Bronchial epithelial cell (primary cell): ENCODE measurements at regions not wholly inside any gene's neighbourhood (a gene's known extent, or its start where the extent isn't known, plus 50 kb on each side); places are given as distances from the start of the nearest gene placed in this dataset.

Source experiments
- DNase-seq: peaks from one replicate; pipeline ENCODE4 v3.0.0-alpha.2; 2010; ENCODE audit warnings: low read depth
- FAIRE-seq: peaks from 2 replicates; lab custom pipeline; 2011; peaks lifted over from hg19 to GRCh38; lab: Jason Lieb, UNC
- H3K27me3 ChIP-seq: 2 replicates; pipeline ENCODE4 v1.5.1; 2011; ENCODE audit warnings: low read length; ENCODE audit not compliant: control insufficient read depth, insufficient read depth
- H3K36me3 ChIP-seq: 2 replicates; pipeline ENCODE4 v1.5.1; 2011; ENCODE audit warnings: low read length; ENCODE audit not compliant: control insufficient read depth, insufficient read depth
- H3K4me3 ChIP-seq: 2 replicates; pipeline ENCODE4 v1.5.1; 2011; ENCODE audit warnings: mild to moderate bottlenecking, low read depth, low read length, control low read depth
- TF ChIP-seq, protein P1 (sequence below): IDR thresholded peaks from 2 replicates; pipeline ENCODE4 v1.5.1; 2011; ENCODE audit warnings: mild to moderate bottlenecking, moderate library complexity, low read length, control low read depth, inconsistent platforms; ENCODE audit not compliant: insufficient read depth, severe bottlenecking

DNA sequence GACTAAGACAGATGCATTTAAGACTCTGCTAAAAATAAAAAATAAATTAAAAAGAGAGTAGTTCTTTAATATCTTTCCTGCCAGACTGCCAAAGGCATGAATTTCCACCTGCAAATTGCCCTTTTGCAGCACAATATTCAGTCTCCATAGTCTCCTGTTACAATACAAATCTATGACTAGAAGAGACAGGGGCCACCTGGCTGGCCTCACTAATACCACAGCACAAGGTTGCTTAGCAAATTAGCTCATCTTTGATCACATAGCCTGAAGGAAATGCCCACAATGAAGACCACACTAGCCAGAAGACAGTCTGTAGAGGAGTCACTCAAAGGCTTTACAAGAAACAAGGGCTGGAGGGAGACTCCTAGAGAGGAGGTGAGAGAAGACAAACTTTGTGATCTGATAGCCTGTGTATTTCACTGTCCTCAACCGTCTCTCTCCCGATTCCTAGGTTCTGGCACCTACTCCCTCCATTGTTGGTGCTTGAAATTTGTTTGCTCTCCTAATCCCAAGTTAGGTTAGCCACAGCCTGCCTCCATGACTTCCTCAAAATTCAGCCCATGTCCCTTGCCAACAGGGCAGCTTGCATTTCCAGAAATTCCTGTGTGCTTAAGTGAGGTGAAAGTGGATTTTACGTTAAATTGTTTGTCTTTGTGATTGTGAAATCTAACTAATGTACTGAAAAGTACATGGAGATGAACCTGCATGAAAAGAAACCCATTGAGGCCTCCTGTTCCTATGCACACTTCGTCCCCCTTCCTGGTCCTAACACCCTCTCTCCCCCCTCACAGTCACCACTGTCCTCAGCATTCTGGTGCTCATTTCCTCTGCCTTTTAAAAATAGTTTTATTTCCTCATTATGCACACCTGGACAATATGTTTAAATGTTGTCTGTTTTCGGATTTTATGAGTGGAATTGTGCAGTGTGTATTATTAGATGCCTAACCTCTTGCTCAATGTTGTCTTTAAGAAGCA is 88.7 kb upstream of the PLXNC1 start:
- no peak for DNase-seq
- no peaks in the 10 kb centered on the region for H3K36me3 ChIP-seq
- H3K4me3 ChIP-seq, result no peak overlapping the region
- TF ChIP-seq, protein P1, sequence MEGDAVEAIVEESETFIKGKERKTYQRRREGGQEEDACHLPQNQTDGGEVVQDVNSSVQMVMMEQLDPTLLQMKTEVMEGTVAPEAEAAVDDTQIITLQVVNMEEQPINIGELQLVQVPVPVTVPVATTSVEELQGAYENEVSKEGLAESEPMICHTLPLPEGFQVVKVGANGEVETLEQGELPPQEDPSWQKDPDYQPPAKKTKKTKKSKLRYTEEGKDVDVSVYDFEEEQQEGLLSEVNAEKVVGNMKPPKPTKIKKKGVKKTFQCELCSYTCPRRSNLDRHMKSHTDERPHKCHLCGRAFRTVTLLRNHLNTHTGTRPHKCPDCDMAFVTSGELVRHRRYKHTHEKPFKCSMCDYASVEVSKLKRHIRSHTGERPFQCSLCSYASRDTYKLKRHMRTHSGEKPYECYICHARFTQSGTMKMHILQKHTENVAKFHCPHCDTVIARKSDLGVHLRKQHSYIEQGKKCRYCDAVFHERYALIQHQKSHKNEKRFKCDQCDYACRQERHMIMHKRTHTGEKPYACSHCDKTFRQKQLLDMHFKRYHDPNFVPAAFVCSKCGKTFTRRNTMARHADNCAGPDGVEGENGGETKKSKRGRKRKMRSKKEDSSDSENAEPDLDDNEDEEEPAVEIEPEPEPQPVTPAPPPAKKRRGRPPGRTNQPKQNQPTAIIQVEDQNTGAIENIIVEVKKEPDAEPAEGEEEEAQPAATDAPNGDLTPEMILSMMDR, result no peak
- peak; percentile 18 for FAIRE-seq
- peaks cover 2% of the 10 kb centered on the region for H3K27me3 ChIP-seq

DNA sequence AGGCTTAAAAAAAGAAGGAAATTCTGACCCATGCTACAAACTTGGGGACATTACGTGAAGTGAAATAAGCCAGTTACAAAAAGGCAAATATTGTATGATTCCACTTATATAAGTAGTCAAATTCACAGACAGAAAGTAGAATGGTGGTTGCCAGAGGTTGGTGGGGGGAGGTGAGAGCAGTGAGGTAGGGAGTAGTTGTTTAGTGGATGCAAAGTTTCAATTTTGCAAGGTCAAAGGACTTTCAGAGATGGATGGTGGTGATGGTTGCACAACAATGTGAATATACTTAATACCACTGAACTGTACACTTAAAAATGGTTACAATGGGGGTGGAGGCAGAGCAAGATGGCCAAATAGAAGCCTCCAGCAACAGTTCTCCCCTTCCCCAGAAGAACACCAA is 86.2 kb upstream of the PLXNC1 start:
- H3K4me3 ChIP-seq, result no peak overlapping the region
- H3K36me3 ChIP-seq, result no peaks in the 10 kb centered on the region
- no peak for FAIRE-seq

DNA sequence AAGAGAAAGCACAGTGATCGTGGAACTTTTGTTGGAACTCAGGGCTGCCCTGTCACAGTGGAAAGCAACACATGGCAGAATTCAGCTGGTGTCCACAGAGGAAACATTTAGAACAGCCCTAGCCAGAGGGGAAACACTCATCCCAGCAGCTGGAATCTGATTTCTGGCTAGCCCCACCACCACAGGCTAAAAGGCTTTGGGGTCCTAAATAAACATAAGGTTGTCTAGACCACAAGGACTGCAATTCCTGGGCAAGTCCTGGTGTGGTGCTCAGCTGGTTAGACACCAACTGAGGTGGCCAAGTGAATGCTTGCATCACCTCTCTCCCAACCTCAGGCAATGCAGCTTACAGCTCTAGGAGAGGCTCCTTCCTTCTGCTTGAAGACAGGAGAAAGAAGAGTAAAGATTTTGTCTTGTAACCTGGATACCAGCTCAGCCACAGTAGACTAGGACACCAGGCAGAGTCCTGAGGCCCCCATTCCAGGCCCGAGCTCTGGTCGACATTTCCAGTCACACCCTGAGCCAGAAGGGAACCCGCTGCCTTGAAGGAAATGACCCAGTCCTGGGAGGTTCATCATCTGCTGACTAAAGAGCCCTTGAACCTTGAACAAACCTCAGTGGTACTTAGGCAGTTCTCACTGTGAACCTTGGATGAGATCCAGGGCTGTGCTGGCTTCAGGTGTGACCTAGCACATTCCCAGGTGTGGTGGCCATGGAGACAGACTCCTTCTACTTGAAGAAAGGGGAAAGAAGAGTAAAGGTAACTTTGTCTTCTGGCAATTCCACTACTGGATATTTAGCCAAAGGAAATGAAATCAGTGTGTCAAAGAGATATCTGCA is 85.4 kb upstream of the PLXNC1 start:
- peaks cover 2% of the 10 kb centered on the region for H3K27me3 ChIP-seq
- H3K36me3 ChIP-seq, result no peaks in the 10 kb centered on the region
- no peak for DNase-seq
- no peak overlapping the region for H3K4me3 ChIP-seq
- FAIRE-seq, result no peak
- TF ChIP-seq, protein P1, result no peak

More for the DNA sequence above, 86.2 kb upstream of the PLXNC1 start:
- TF ChIP-seq, protein P1, result no peak
- DNase-seq, result no peak
- peaks cover 2% of the 10 kb centered on the region for H3K27me3 ChIP-seq

DNA sequence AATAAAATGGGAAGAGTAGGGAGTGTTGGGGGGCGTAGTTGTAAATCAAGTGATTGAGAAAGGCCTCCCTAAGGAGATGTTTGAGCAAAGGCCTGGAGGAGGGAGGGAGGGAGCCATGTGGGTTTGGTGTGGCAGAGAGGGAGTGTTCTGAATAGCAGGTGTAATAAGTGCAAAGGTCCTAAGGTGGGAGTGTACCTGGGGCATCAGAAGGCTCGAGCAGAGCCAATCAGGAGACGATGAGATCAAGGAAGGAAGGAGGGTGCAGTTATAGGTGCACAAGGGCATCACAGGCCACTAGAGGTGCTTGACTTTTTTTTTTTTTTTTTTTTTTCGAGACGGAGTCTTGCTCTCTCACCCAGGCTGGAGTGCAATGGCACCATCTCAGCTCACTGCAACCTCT is 77.9 kb upstream of the PLXNC1 start:
- Histone ChIP-seq H3K4me3 (no peak overlapping the region), H3K36me3 (no peaks in the 10 kb centered on the region), H3K27me3 (no peaks in the 10 kb centered on the region)
- DNase-seq, result no peak
- TF ChIP-seq, protein P1, result no peak
- no peak for FAIRE-seq

DNA sequence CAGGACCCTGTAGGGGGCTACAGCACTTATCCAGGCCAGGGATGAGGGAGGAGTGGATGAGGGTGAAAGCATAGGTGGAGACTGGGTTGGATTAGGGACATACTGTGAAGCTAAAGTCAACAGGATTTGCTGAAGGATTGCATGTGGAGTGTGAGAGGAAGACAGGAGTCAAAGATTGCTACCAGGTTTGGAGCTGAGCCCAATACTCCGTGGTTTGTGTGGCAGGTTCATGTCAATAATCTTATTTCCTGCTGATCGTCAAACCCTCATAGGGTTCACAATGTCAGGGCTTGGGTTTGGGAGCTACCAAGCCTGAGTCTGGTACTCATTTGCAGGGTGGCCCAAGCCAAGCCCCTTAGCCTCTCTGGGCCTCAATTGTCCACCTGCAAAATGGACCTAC is 77.1 kb upstream of the PLXNC1 start:
- TF ChIP-seq, protein P1, result no peak
- Histone ChIP-seq H3K36me3 (no peaks in the 10 kb centered on the region), H3K4me3 (no peak overlapping the region), H3K27me3 (no peaks in the 10 kb centered on the region)
- DNase-seq, result no peak
- no peak for FAIRE-seq
